B cell (primary cell): ENCODE measurements at regions not wholly inside any gene's neighbourhood (a gene's known extent, or its start where the extent isn't known, plus 50 kb on each side); places are given as distances from the start of the nearest gene placed in this dataset.

ENCODE experiments used
- ATAC-seq: fragments of 200-7000 bp; cut with Tn5 transposase; one replicate; pipeline ENCODE4 v1.10.0; 2021; ENCODE audit warnings: low read depth, mild to moderate bottlenecking, moderate number of reproducible peaks, moderate library complexity
- CTCF ChIA-PET: fragments of 350-600 bp; sonication (Branson Sonifier 250); formaldehyde crosslinking; loops from one replicate; lab custom pipeline; 2021; ENCODE audit warnings: antibody characterized with exemption, inconsistent platforms; lab: Charles Lee
- POLR2A ChIA-PET: fragments of 350-600 bp; sonication (Branson Sonifier 250); formaldehyde crosslinking; loops from one replicate; lab custom pipeline; 2021; ENCODE audit warnings: antibody characterized with exemption; lab: Charles Lee
- DNase-seq: peaks from one replicate; pipeline ENCODE4 v3.0.0; 2013
- H2AFZ ChIP-seq: 2 replicates; pipeline ENCODE4 v1.6.1; 2012; ENCODE audit warnings: mild to moderate bottlenecking, low read depth, low read length; ENCODE audit not compliant: insufficient read depth, poor library complexity, severe bottlenecking
- H3K27ac ChIP-seq, 2 donors: 1 replicate in 1 of 2; 2 replicates in 1 of 2; pipeline ENCODE4 v1.5.1; 2012 to 2013; ENCODE audit warnings: low read length in 2 of 2, mild to moderate bottlenecking in 2 of 2, moderate library complexity in 1 of 2
- H3K27me3 ChIP-seq, 4 experiments: fragments of 200-600 bp in 1 of 4; sonication (generic) in 1 of 4; replicated peaks in 1 of 4; 1 replicate in 2 of 4; 2 replicates in 2 of 4; pipeline versions ENCODE4 v1.6.1 to v1.7.0; 2013 to 2016; ENCODE audit warnings: low read length in 3 of 4, mild to moderate bottlenecking in 2 of 4, mixed read lengths in 1 of 4, moderate library complexity in 1 of 4; ENCODE audit not compliant: insufficient read depth in 4 of 4, control insufficient read depth in 3 of 4; ENCODE audit errors: control extremely low read depth in 1 of 4
- H3K36me3 ChIP-seq, 2 experiments: replicated peaks in 1 of 2; 1 replicate in 1 of 2; 2 replicates in 1 of 2; pipeline versions ENCODE4 v1.6.1 to v1.7.1; 2013; ENCODE audit warnings: low read length in 1 of 2; ENCODE audit not compliant: insufficient read depth in 2 of 2, control insufficient read depth in 1 of 2; ENCODE audit errors: control extremely low read depth in 1 of 2, extremely low read depth in 1 of 2
- H3K4me1 ChIP-seq, 2 donors: fragments of 200-600 bp in 1 of 2; sonication (generic) in 1 of 2; 1 replicate in 1 of 2; 2 replicates in 1 of 2; pipeline versions ENCODE4 v1.5.1 to v1.6.1; 2013 to 2017; ENCODE audit warnings: low read length in 2 of 2; ENCODE audit not compliant: control insufficient read depth in 2 of 2, insufficient read depth in 2 of 2
- H3K4me2 ChIP-seq: replicated peaks from 2 replicates; pipeline ENCODE3; 2012; ENCODE audit warnings: mild to moderate bottlenecking, low read depth, low read length; ENCODE audit not compliant: poor library complexity, severe bottlenecking
- H3K4me3 ChIP-seq, 5 experiments: fragments of 200-600 bp in 1 of 5; sonication (generic) in 1 of 5; 1 replicate in 3 of 5; 2 replicates in 2 of 5; pipeline versions ENCODE4 v1.5.1 to v1.7.0; 2011 to 2016; ENCODE audit warnings: low read length in 4 of 5, mild to moderate bottlenecking in 4 of 5, low read depth in 2 of 5, control low read depth in 1 of 5, moderate library complexity in 1 of 5; ENCODE audit not compliant: insufficient read depth in 1 of 5; ENCODE audit errors: control extremely low read depth in 1 of 5, extremely low read depth in 1 of 5
- H3K79me2 ChIP-seq: fragments of 200-600 bp; sonication (generic); one replicate; pipeline ENCODE4 v1.6.0; 2016; ENCODE audit warnings: low read length; ENCODE audit not compliant: control insufficient read depth, insufficient read depth
- H3K9ac ChIP-seq: fragments of 200-600 bp; sonication (generic); 2 replicates; pipeline ENCODE4 v1.6.1; 2017; ENCODE audit warnings: mild to moderate bottlenecking, low read length, moderate library complexity
- H3K9me3 ChIP-seq, 3 donors: one replicate each; pipeline versions ENCODE4 v1.6.1 to v1.7.1; 2013; ENCODE audit warnings: low read length in 2 of 3; ENCODE audit not compliant: control insufficient read depth in 2 of 3, insufficient read depth in 1 of 3; ENCODE audit errors: control extremely low read depth in 1 of 3
- H4K20me1 ChIP-seq: 2 replicates; pipeline ENCODE4 v1.6.0; 2012; ENCODE audit warnings: mild to moderate bottlenecking, low read length; ENCODE audit not compliant: insufficient read depth, control insufficient read depth, poor library complexity, severe bottlenecking
- H3K27ac Mint-ChIP-seq: one replicate; pipeline ENCODE4 v1.8.0; 2021; ENCODE audit warnings: mixed read lengths
- H3K27me3 Mint-ChIP-seq: one replicate; pipeline ENCODE4 v1.8.0; 2021; ENCODE audit warnings: mixed read lengths
- H3K4me1 Mint-ChIP-seq: one replicate; pipeline ENCODE4 v1.8.0; 2021; ENCODE audit warnings: mixed read lengths
- H3K4me3 Mint-ChIP-seq: one replicate; pipeline ENCODE4 v1.8.0; 2021; ENCODE audit warnings: mixed read lengths
- H3K9me3 Mint-ChIP-seq: one replicate; pipeline ENCODE4 v1.8.0; 2022; ENCODE audit warnings: mixed read lengths; ENCODE audit not compliant: insufficient read depth
- EZH2 ChIP-seq: IDR thresholded peaks from 2 replicates; pipeline ENCODE4 v1.6.1; 2012; ENCODE audit warnings: borderline replicate concordance, low read depth, mild to moderate bottlenecking, moderate library complexity, low read length; ENCODE audit not compliant: insufficient read depth, poor library complexity, severe bottlenecking
- WGBS: methylation state at CpG from one replicate; pipeline ENCODE4 v1.1.5; 2013; ENCODE audit warnings: missing lambda C conversion rate; ENCODE audit not compliant: insufficient coverage; 5-methylcytosine and 5-hydroxymethylcytosine counted together
- intact Hi-C: fragments of 100-400 bp; cut with micrococcal nuclease; formaldehyde crosslinking; loops from one replicate; pipeline ENCODE4 v1.10.0; 2022
- TF ChIP-seq, protein P1 (sequence below): fragments of 200-600 bp; IDR thresholded peaks from one replicate; pipeline ENCODE4 v1.8.0; 2022; ENCODE audit warnings: antibody characterized with exemption, mild to moderate bottlenecking

DNA sequence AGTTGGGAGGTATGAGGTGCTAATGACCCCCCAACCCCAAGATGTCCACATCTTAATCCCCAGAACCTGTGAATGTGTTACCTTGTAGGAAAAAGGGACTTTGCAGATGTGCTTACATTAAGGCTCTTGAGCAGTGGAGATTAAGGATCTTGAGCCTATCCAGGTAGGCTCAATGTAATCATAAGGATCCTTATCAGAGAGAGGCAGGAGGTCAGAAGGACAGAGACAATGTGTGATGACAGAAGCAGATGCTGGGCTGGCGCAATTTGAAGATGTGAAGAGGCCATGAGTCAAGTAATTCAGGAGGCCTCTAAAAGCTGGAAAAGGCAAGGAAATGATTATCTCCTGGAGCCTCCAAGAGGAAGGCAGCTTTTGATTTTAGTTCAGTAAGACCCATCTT is 90.4 kb upstream of the MAX start:
- Histone ChIP-seq H3K4me1 (peaks cover 19 to 25% of the 10 kb centered on the region in 2 donors), H3K4me3 (no peak overlapping the region), H4K20me1 (no peaks in the 10 kb centered on the region), H3K79me2 (no peaks in the 10 kb centered on the region), H3K36me3 (no peaks in the 10 kb centered on the region), H3K4me2 (no peak overlapping the region), H3K27ac (no peak overlapping the region), H3K27me3 (no peaks in the 10 kb centered on the region), H3K9ac (no peak overlapping the region), H3K9me3 (no peaks in the 10 kb centered on the region), H2AFZ (no peak overlapping the region)
- peaks cover 42% of the 10 kb centered on the region for H3K4me1 Mint-ChIP-seq
- H3K27me3 Mint-ChIP-seq, result no peaks in the 10 kb centered on the region
- ATAC-seq, result no peak
- H3K27ac Mint-ChIP-seq, result peak overlapping the region; percentile 42
- DNase-seq, result no peak
- no peak for TF ChIP-seq EZH2
- TF ChIP-seq, protein P1, sequence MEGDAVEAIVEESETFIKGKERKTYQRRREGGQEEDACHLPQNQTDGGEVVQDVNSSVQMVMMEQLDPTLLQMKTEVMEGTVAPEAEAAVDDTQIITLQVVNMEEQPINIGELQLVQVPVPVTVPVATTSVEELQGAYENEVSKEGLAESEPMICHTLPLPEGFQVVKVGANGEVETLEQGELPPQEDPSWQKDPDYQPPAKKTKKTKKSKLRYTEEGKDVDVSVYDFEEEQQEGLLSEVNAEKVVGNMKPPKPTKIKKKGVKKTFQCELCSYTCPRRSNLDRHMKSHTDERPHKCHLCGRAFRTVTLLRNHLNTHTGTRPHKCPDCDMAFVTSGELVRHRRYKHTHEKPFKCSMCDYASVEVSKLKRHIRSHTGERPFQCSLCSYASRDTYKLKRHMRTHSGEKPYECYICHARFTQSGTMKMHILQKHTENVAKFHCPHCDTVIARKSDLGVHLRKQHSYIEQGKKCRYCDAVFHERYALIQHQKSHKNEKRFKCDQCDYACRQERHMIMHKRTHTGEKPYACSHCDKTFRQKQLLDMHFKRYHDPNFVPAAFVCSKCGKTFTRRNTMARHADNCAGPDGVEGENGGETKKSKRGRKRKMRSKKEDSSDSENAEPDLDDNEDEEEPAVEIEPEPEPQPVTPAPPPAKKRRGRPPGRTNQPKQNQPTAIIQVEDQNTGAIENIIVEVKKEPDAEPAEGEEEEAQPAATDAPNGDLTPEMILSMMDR, result no peak
- 100% methylated on average over 1 of the region's 1 CpG for WGBS
- intact Hi-C loops, result loop anchor here (5.0 kb wide), 1 partner anchor 35 kb away; no protein-coding TSS in a partner anchor
- no peak overlapping the region for H3K4me3 Mint-ChIP-seq
- POLR2A ChIA-PET, result no interaction called here
- H3K9me3 Mint-ChIP-seq, result no peaks in the 10 kb centered on the region
- CTCF ChIA-PET, result no interaction called here

DNA sequence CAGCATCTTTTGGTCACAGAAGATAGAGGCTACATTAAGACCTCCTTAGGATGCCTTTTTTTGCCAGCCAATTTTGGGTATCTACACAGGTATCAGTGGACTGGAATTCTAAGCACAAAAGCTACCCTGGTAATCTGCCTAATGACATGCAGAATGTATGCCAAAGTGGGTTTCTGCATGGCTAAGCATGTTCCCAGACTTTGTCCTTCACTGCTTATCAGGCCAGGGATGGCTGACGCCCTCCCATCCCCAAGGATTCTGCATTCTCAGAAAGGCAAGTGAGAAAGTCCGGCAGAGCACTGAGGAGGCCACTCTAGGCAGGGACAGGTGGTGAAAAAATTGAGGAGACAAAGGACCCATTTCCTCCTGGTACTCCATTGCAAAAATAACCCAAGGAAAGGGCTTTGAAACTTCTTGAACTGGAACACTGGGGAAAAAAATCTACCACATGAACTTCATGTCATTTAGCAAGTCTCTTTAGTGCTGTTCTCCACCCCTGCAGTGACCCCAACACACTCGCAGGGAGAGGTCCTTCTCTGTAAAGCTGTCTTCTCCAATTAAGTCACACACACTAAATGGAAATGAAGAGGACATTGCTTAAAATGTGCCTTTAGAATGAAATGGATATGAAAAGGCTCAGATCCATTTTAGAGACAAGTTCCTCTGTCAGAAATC is 91.7 kb upstream of the MAX start:
- Histone ChIP-seq H3K27me3 (no peaks in the 10 kb centered on the region), H3K4me2 (no peak overlapping the region), H3K9me3 (no peaks in the 10 kb centered on the region), H2AFZ (no peak overlapping the region), H3K4me3 (no peak overlapping the region), H4K20me1 (no peaks in the 10 kb centered on the region), H3K36me3 (no peaks in the 10 kb centered on the region), H3K9ac (no peak overlapping the region), H3K27ac (no peak overlapping the region), H3K4me1 (peaks cover 19 to 23% of the 10 kb centered on the region in 2 donors), H3K79me2 (no peaks in the 10 kb centered on the region)
- Mint-ChIP-seq H3K27ac (no peak overlapping the region), H3K4me3 (peak overlapping the region; percentile 13), H3K27me3 (no peaks in the 10 kb centered on the region), H3K9me3 (no peaks in the 10 kb centered on the region), H3K4me1 (peaks cover 44% of the 10 kb centered on the region)
- intact Hi-C loops, result loop anchor here (2.0 to 5.0 kb wide), 3 partner anchors 17 to 33 kb away; no protein-coding TSS in a partner anchor
- ChIA-PET CTCF (interaction anchor here (1.1 to 3.4 kb wide), 7 partner anchors 9 to 94 kb away, joined by 3 to 16 read pairs (median 7); no protein-coding TSS in a partner anchor), POLR2A (interaction anchor here (0.6 to 2.6 kb wide), 3 partner anchors 9 to 25 kb away, joined by 3 to 14 read pairs (median 3); no protein-coding TSS in a partner anchor)
- ATAC-seq (no peak), DNase-seq (no peak)
- no CpG with 5 or more reads among the region's 3 CpGs for WGBS
- no peak for TF ChIP-seq EZH2
- TF ChIP-seq, protein P1, result no peak
